Stimulated activated CD8-positive, alpha-beta memory T cell treated with anti-CD3 and anti-CD28 coated beads, Interleukin-4, amount 100 ng/mL, for 1 hour (primary cell): ENCODE measurements at regions not wholly inside any gene's neighbourhood (a gene's known extent, or its start where the extent isn't known, plus 50 kb on each side); places are given as distances from the start of the nearest gene placed in this dataset.
"Not testable (repeated sequence)": the region's sequence is repeated elsewhere in the genome, so short reads cannot be mapped to it uniquely, and the experiment has no call there.

Experiments used
- DNase-seq, 2 donors: peaks; one replicate each; pipeline ENCODE4 v3.0.0-alpha.2; 2020; ENCODE audit warnings: low read depth in 2 of 2, low spot score in 1 of 2

DNA sequence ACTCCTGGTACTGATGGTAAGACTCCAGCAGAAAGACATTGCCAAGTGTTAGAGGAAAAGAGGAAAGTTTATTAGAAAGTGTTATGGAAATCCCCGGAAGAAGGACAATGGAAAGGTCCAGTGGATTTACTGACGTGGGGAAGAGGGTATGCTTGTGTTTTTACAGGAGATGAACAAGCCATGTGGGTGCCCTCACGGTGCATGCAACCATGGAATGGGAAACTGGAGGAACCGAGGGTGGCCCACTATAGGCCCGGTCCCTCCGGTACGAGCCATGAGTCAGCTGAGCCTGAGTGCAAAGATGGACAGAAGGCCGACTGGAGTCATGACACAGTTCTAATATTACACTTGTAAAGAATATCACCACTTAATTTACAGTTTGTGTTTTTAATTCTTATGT lies 123.3 kb upstream of the ZCCHC13 start:
- no peak for DNase-seq

DNA sequence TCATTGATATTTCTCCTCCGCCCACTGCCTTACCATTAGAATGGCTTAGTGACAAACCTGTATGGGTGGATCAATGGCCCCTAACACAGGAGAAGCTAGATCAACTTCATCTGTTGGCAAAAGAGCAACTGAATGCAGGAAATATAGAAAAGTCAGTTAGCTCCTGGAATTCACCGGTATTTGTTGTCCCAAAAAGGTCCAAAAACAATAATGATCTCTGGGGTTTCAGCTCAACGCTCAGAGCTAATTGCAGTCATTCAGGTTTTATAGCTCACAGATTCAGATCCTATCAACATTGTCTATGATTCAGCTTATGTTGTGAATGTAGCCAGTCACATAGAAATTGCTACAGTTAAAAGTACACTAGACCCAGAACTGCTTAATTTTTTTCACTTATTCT lies 124.0 kb upstream of the ZCCHC13 start:
- no peak for DNase-seq

DNA sequence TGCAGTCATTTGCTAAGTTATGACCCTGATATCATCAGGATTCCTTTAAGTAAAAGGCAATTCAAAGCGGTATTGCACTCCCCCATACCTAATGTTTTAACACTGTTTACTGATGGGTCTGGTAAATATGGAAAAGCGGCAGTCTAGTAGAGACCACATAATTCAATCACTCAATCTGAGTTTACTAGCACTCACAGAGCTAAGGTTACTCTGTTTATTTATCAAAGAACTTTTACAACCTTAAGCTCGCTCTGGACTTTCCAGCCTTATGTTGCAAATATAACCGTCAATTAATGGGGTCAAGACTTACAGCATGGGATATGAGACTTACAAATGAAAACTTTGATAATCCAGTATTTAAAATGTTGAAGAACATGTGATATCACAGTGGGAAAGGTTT lies 124.5 kb upstream of the ZCCHC13 start:
- DNase-seq: no peak

DNA sequence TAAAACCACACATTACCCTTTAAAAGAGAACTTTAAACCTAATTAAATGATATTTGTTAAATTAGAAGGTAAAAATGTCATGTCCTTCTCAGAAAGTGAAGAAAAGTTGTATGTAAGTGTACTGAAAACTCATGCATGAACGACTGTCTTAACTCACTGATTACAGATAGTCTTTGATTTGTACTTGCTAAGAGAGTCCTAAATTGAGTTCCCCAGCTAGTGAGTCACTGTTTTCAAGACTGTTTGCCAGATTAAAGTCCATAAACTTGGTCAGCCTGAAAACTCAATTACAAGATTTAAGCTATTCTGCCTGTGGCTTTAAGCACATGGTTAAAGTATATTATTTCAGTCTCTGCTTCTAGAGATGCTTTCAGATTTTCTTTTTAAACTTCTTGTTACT lies 124.9 kb upstream of the ZCCHC13 start:
- DNase-seq: no peak

DNA sequence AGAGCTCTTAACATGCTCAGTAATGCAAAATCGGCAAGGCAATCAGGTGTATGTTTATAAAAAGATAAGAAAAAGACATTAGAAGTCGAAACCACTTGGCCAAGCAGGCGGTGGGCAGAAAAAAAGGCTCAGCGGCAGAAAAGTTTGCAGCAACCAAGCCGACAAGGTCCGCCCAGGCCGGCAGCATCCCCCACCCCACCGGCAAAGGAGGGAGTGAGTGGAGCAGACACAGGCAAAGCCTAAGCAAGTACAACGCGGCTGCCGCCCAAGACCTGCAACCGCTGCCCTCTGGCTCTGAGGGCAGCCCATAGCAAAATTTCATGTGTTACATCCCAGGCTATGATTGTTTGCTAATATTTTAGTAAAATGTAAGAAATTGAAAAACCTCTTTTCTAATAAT lies 125.4 kb upstream of the ZCCHC13 start:
- no peak for DNase-seq

DNA sequence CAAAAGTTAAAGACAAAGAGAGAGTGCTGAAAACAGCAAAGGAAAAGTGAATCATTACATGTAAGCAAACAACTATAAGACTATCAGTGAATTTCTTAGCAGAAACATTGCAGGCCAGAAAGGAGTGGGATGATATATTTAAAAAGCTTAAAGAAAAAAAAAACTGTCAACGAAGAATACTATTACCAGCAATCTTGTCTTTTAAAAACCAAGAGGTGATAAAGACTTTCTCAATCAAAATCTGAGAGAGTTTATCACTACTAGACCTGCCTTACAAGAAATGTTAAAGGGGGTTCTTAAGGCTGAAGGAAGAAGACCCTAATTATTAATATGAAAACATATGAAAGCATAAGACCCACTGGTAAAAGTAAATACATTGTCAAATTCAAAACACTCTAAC lies 132.5 kb upstream of the ZCCHC13 start:
- DNase-seq: no peak

DNA sequence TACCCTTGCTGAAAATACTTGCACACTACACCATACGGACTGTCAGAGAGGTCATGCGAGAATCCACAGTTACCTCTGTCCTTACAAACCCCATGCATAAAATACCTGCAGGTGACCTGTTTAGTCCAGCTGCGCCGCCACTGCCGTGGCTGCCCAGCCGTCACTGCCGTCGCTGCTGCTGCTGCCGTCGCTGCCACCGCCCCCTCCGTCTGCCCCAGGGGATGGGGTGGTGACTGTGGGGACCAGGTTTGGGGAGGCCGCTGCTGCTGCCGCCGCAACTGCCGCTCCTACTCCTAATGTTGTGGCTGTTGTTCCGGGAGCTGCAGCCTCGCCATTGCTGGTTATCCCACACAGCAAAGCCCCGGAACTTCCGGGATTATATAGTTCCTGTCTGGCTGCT lies 141.8 kb upstream of the ZCCHC13 start:
- DNase-seq: no peak

DNA sequence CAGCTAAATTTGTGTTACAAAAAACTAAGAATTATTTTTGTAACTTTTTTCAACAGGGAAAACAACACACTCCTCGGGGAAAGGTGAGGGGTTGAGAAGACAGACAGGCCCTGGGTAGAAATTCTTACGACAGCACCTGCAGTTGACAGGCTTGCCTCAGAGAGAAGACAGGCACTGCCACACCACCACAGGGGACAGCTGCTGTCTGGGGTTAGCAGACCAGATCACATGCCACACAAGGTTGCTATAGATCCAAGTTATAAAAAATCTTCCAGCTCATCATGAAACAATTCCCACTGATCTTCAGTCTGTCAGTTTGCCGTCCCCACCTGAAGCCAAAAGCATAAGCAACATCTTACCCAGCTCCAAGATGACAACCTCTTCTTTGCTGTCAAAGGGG lies 143.2 kb upstream of the ZCCHC13 start:
- no peak for DNase-seq

DNA sequence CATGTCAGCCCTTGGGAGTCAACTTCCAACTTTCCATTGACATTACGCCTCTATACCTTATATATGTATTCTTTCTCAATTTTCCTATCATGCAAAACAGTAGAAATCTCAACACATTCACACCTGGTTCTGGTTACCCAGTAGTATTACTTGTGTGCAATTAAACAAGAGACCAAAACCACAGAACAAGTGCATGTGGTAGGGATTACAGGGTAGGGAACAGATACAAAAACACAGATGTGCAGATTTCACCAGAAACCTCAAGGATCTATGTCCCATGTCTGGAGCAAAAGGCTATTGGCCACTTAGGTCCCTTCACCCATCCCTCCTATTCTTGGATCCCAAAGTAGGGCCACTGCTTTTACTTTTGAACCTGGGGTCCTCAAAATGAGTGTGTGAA lies 143.6 kb upstream of the ZCCHC13 start:
- no peak for DNase-seq

DNA sequence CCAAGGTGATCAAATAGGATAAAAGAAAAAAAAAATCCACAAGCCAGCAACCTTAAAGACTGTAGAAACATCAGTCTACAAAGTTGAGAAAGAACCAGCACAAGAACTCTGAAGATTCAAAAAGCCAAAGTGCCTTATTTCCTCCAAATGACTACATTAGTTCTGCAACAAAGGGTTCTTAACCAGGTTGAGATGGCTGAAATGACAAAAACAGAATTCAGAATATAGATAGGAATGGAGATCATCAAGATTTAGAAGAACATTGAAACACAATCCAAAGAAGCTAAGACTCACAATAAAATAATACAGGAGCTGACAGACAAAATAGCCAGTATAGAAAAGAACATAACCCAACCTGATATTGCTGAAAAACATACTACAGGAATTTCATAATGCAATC lies 156.5 kb upstream of the ZCCHC13 start:
- no peak for DNase-seq

DNA sequence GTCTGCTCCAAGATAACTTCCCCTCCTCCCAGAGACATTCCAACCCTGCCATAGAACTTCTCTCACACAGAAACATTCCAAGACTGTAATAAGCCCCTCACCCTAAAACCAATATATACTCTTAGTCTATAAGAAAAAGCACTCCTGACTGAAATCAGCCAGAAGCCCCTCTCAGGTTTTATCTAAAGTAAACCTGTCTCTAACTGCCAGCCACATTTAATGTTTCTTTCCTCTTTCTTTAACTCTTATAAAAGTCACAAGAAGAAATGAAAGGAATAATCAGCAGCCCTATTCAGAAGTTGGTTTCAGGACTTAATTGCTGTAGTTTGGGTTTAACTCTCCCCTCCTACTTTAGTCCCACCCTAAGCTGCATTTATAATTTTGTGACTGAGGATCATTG lies 165.0 kb upstream of the ZCCHC13 start:
- no peak for DNase-seq

DNA sequence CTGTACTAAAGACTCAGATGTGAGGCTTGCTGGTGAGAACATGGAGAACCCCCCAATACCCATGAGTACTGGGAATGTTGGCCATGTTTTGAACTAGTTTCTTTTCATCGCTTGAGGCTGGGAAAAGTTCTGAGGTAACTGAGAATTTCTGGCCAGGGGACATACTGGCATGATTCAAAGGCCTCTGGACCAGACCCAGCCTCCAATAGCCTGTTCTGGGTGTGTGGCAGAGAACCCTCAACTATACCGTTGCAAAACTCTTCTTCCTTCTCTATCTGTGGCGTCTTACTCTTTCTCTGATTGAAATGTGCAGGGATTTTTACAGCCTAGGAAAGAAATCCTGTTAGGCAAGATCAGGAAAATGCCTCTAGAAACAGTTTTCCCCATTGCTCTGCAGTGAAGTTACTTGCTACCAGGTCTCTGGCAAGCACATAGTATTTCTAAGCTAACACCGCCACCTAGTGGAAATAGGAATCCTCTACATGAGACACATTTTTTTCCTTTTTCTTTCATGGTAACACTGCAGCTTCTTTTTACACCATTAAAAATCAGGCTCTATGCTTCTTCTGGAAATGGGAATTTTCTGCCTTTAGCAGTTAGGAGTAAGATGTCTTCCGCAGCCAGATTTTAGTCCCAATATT lies 170.7 kb upstream of the ZCCHC13 start:
- no peak for DNase-seq

DNA sequence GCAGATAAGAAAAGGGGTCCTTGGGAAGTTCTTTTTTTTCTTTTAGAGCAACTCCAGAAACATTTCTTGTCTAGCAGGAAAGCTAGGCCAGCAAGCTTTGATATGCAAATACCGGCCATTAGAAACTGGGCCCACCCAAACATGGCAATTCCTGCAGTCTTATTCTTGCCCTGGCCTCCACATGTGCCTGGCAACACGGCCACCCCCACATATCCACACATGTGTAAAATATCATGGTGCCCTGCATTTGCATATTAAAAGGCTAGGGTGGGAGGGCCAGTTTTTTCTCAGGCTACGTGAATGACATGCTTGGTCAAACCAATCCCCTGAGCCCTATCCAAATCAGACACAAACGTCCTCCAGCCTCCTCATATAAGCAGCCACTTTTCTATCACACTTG lies 171.7 kb upstream of the ZCCHC13 start:
- DNase-seq: no peak

DNA sequence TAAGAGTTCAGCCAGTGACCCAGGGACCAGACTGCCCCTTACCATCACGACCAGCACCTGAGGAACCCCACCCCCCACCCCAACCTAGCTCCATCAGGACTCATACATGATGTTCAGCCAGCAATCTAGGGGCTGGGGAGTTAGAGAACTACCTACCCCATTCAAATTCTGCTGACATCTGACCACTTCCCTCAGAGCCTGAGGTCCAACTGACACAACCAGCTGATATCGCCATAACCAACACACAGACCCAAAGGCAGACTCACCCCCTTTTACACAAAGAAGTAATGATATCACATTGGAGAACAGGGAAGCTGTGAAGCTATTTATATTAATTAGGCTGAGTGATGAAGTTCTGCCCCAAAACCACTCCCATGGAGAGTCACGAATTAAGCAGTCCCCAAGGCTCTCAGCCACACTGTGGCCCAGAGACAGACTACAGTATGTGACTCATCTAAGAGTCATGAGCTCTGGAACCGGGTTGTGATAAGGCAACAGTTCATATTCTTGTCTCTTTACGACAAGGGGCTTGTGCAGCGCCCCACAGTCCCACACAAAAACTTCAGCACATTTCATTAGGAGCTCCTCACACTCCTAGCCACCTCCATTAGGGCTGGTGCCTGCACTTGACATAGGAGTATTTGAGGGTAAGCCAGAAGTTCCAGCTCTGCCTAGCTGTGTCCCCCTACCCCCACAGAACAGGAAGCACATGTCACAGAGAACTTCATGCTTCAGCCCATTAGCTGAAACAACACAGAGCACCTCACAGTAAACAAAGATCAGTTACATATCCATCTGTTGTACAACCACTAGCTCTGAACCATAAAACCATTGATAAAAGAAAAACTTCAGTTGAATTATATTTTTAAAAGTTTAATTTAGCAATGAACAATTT lies 184.7 kb upstream of the ZCCHC13 start:
- DNase-seq: no peak

DNA sequence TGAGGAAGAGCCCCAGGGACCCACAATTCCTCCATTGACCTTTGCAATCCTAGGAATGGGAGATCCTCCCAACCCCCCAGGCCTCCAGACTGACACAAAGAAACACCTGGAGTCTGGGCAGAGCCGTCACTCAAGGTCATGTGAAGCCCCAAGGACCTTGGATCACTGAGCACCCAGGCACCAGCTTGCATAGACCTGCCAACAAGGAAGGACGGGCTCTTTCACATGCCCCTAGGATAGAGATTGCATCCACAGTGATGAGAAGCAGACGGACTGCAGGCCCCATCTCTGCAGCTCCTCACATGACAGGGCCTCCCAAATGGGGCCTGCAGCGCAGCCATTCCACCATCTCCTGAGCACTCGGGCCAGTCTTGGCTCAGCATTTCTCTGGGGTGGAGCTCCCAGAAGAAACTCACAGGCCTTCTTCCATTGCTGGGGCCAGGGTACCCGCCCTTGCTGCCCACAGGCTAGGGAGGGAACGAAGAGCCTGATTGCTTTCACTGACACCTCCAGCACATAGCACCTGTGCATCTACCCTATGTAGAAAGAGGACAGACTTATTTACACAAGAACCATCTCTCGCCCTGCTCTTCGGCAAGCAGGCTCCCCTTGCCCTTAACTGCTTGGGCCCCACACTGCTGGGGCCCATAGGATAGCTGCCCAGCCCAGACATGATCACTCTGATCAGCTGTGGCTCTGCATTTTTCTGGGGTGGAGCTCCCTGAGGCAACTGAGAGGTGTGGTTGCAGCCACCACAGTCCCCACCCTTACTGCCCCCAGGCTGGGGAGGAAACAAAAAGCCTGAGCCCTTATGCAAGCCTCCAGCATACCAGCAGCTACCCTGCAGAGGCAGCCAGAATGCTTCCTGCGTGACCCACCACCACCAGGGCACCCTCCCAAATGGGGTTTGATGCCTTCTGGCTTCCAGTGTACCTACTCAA lies 185.7 kb upstream of the ZCCHC13 start:
- no peak for DNase-seq

DNA sequence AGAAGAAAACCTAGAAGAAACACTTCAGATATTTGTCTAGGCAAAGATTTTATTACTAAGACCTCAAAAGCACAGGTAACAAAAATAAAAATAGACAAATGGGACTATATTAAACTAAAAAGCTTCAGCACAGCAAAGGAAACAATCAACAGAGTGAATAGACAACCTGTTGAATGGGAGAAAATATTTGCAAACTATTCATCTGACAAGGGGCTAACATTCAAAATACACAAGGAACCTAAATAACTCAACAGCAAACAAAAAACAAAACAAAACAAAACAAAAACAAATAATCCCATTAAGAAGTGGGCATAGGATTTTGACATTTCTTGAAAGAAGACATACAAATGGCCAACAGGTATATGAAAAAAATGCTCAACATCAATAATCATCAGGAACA lies 192.7 kb upstream of the ZCCHC13 start:
- DNase-seq: no peak

DNA sequence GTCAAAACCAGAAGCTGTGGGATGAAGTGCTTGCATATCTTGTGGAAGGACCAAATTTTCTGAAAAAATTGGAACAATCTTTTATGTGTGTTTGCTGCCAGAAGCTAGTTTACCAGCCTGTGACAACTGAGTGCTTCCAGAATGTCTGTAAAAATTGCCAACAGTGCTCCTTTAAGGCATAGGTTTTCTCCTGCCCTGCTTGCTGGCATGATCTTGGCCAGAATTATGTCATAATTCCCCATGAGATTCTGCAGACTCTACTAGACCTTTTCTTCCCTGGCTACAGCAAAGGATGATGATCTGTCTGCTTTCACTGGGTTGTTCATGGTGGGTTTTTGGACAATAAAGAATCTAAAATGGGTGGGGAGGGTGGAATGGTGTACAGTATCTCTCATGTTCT lies 196.3 kb upstream of the ZCCHC13 start:
- no peak for DNase-seq

DNA sequence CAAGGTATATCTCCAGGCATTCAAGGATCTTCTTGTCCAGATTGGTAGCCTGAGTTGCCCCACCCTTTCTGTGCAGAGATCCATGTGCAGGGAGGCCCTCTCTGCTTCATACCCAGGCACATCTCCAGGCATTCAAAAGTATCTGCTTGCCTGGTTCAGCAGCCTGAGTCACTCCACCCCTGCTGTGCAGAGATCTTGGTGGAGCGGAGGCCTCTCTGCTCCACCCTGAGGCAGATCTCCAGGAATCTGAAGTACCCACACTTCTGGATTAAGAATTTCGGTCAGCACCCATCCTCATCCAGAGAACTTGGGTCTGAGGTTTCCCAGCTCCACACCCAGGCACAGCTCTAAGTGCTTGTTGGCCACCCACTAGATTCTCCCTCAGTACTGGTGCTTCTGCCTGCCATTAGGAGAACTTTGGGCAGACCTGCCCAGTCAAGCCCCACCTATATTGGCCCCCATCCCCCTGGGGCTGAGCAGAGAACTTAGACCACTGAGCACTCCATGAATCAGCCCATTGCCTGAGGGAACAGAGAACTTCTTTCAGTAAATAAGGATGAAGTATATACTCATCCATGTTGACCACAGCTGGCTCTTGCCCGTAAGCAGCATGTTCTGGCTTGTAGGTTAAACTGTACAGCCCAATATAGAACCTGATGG lies 199.5 kb upstream of the ZCCHC13 start:
- DNase-seq: no peak

DNA sequence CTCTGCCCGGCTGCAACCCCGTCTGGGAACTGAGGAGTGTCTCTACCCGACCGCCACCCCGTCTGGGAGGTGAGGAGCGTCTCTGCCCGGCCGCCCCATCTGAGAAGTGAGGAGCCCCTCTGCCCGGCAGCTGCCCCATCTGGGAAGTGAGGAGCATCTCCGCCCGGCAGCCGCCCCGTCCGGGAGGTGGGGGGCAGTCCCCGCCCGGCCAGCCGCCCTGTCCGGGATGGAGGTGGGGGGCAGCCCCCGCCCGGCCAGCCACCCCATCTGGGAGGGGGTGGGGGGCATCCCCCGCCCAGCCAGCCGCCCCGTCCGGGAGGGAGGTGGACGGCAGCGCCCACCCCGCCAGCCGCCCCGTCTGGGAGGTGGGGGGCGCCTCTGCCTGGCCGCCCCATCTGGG lies 205.6 kb upstream of the ZCCHC13 start:
- not testable (repeated sequence) for DNase-seq

DNA sequence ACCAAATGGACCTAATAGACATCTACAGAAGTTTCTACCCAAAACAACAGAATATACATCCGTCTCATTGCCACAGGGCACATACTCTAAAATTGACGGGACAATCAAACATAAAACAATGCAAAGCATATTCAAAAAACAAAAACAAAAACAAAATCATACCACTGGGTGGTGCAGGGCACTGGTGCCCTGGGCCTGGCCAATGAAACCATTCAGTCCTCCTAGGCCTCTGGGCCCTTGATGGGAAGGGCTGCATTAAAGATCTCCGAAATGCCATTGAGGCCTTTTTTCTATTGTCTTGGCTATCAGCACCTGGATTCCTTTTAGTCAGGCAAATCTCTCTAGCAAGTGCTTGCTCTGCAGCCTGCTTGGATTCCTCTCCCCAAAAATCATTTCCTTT lies 213.9 kb upstream of the ZCCHC13 start:
- no peak for DNase-seq

DNA sequence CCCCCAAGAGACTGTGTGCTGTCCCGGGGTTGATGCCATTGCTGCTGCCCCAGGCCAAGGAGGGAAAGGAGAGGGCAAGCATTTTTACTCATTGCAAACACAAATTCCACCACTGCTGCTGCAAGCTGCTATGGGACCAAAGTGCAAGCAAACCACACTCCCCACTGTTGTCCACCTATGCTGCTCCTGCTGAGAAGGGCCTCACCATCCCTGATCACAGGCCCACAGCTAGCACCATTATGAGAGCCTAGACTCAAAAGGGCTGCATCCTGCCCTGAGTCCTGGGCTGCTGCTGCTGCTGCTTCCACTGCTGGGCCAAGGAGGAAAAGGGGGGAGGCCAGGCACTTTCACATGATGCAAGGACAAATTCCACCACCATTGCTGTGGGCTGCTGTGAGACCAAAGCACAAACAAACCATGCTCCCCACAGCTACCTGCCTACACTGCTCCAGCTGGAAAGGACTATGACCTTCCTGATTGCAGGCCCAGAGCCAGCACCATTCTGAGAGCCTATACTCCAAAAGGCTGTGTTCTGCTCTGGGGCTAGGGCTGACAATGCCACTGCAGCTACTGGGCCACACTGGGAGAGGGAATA lies 218.2 kb upstream of the ZCCHC13 start:
- no peak for DNase-seq
